Right atrium auricular region (tissue), 2 donors: ENCODE measurements at regions not wholly inside any gene's neighbourhood (a gene's known extent, or its start where the extent isn't known, plus 50 kb on each side); places are given as distances from the start of the nearest gene placed in this dataset.

Experiments used
- DNase-seq: peaks from one replicate; pipeline ENCODE4 v3.0.0-alpha.2; 2019; ENCODE audit warnings: low spot score
- H3K27ac ChIP-seq, 2 donors: fragments of 200-600 bp; sonication (generic); 1 replicate in 1 of 2; 2 replicates in 1 of 2; pipeline ENCODE4 v1.5.1; 2016 to 2019
- H3K27me3 ChIP-seq, 2 donors: fragments of 200-600 bp; sonication (generic); one replicate each; pipeline versions ENCODE4 v1.5.1 to v1.6.0; 2017 to 2019
- H3K36me3 ChIP-seq: fragments of 200-600 bp; sonication (generic); one replicate; pipeline ENCODE4 v1.5.1; 2016
- H3K4me1 ChIP-seq, 2 donors: fragments of 200-600 bp; sonication (generic); one replicate each; pipeline versions ENCODE4 v1.5.1 to v1.6.0; 2017 to 2019
- H3K4me3 ChIP-seq, 2 donors: fragments of 200-600 bp; sonication (generic); 1 replicate in 1 of 2; 2 replicates in 1 of 2; pipeline ENCODE4 v1.5.1; 2017 to 2019; ENCODE audit warnings: mild to moderate bottlenecking in 1 of 2, moderate library complexity in 1 of 2
- H3K9me3 ChIP-seq, 2 donors: fragments of 200-600 bp; sonication (generic); one replicate each; pipeline ENCODE4 v1.5.1; 2019
- CTCF ChIP-seq, 2 donors: fragments of 200-600 bp; sonication (generic); IDR thresholded peaks; one replicate each; pipeline ENCODE4 v1.5.1; 2019; ENCODE audit warnings: antibody characterized with exemption in 2 of 2

GRCh38 chr12:62146318-62146717, 113.9 kb upstream of the USP15 start:
- Histone ChIP-seq H3K9me3 (no peaks in the 10 kb centered on the region), H3K4me1 (no peaks in the 10 kb centered on the region), H3K27me3 (no peaks in the 10 kb centered on the region), H3K27ac (no peak overlapping the region), H3K4me3 (no peak overlapping the region), H3K36me3 (no peaks in the 10 kb centered on the region)
- no peak for DNase-seq
- TF ChIP-seq CTCF (IDR thresholded peaks at IDR 0.05): no peak

GRCh38 chr12:62158013-62158412, 102.2 kb upstream of the USP15 start:
- Histone ChIP-seq H3K27ac (no peak overlapping the region), H3K36me3 (no peaks in the 10 kb centered on the region), H3K4me1 (no peaks in the 10 kb centered on the region), H3K9me3 (no peaks in the 10 kb centered on the region), H3K4me3 (no peak overlapping the region), H3K27me3 (no peaks in the 10 kb centered on the region)
- no peak for TF ChIP-seq CTCF (IDR thresholded peaks at IDR 0.05)
- no peak for DNase-seq

GRCh38 chr12:62158461-62159360, 101.5 kb upstream of the USP15 start:
- Histone ChIP-seq H3K36me3 (no peaks in the 10 kb centered on the region), H3K27ac (no peak overlapping the region), H3K4me1 (no peaks in the 10 kb centered on the region), H3K27me3 (no peaks in the 10 kb centered on the region), H3K9me3 (no peaks in the 10 kb centered on the region), H3K4me3 (no peak overlapping the region)
- no peak for DNase-seq
- no peak for TF ChIP-seq CTCF (IDR thresholded peaks at IDR 0.05)

- no peak overlapping the region for H3K27ac ChIP-seq
- no peak overlapping the region for H3K4me3 ChIP-seq
- no peak for DNase-seq
- no peak for TF ChIP-seq CTCF (IDR thresholded peaks at IDR 0.05)
- H3K36me3 ChIP-seq: no peaks in the 10 kb centered on the region
- no peaks in the 10 kb centered on the region for H3K27me3 ChIP-seq
- H3K4me1 ChIP-seq: no peaks in the 10 kb centered on the region
- no peaks in the 10 kb centered on the region for H3K9me3 ChIP-seq
Measured at GRCh38 chr12:62162214-62162613, 98.0 kb upstream of the USP15 start.

- DNase-seq: no peak
- H3K4me1 ChIP-seq: no peaks in the 10 kb centered on the region
- H3K27ac ChIP-seq: no peak overlapping the region
- no peaks in the 10 kb centered on the region for H3K36me3 ChIP-seq
- H3K9me3 ChIP-seq: no peaks in the 10 kb centered on the region
- no peak overlapping the region for H3K4me3 ChIP-seq
- TF ChIP-seq CTCF (IDR thresholded peaks at IDR 0.05): no peak
- no peaks in the 10 kb centered on the region for H3K27me3 ChIP-seq
Measured at GRCh38 chr12:62163368-62163767, 96.8 kb upstream of the USP15 start.

GRCh38 chr12:62164036-62164435, 96.2 kb upstream of the USP15 start:
- Histone ChIP-seq H3K27me3 (no peaks in the 10 kb centered on the region), H3K27ac (no peak overlapping the region), H3K36me3 (no peaks in the 10 kb centered on the region), H3K4me3 (no peak overlapping the region), H3K9me3 (no peaks in the 10 kb centered on the region), H3K4me1 (no peaks in the 10 kb centered on the region)
- no peak for DNase-seq
- TF ChIP-seq CTCF (IDR thresholded peaks at IDR 0.05): no peak
